HT1080 (cell line): ENCODE measurements at regions not wholly inside any gene's neighbourhood (a gene's known extent, or its start where the extent isn't known, plus 50 kb on each side); places are given as distances from the start of the nearest gene placed in this dataset.
"Not testable (repeated sequence)": the region's sequence is repeated elsewhere in the genome, so short reads cannot be mapped to it uniquely, and the experiment has no call there.

Source experiments
- DNase-seq: peaks from one replicate; pipeline ENCODE4 v3.0.0-alpha.2; 2015; ENCODE audit warnings: low read depth

- no peak for DNase-seq
Observed at GRCh38 chr1:67611846-67612245, 73.2 kb upstream of the GADD45A start.

GRCh38 chr1:67612788-67613241 lies 72.2 kb upstream of the GADD45A start:
- DNase-seq = no peak

GRCh38 chr1:67613479-67613878 lies 71.5 kb upstream of the GADD45A start:
- not testable (repeated sequence) for DNase-seq

GRCh38 chr1:67614511-67614934 lies 70.5 kb upstream of the GADD45A start:
- DNase-seq = peak; percentile 42

GRCh38 chr1:67615886-67616285 lies 69.1 kb upstream of the GADD45A start:
- DNase-seq = no peak

GRCh38 chr1:67616394-67616985 lies 68.5 kb upstream of the GADD45A start:
- DNase-seq = no peak

- peak; percentile 74 for DNase-seq
Observed at GRCh38 chr1:67618285-67619018, 66.5 kb upstream of the GADD45A start.

- DNase-seq = no peak
Observed at GRCh38 chr1:67619080-67619479, 65.9 kb upstream of the GADD45A start.

GRCh38 chr1:67623906-67624305 lies 61.1 kb upstream of the GADD45A start:
- DNase-seq = no peak

GRCh38 chr1:67624680-67625079 lies 60.3 kb upstream of the GADD45A start:
- no peak for DNase-seq

- peak; percentile 98 for DNase-seq
Observed at GRCh38 chr1:67626090-67626860, 58.7 kb upstream of the GADD45A start.

GRCh38 chr1:67626861-67627235 lies 58.2 kb upstream of the GADD45A start:
- DNase-seq = no peak

GRCh38 chr1:67627336-67627735 lies 57.7 kb upstream of the GADD45A start:
- no peak for DNase-seq

GRCh38 chr1:67627906-67628305 lies 57.1 kb upstream of the GADD45A start:
- no peak for DNase-seq

GRCh38 chr1:67629370-67630075 lies 55.5 kb upstream of the GADD45A start:
- peak; percentile 62 for DNase-seq

GRCh38 chr1:67630438-67631045 lies 54.5 kb upstream of the GADD45A start:
- peak; percentile 77 for DNase-seq

GRCh38 chr1:67632356-67632755 lies 52.6 kb upstream of the GADD45A start:
- DNase-seq = no peak

- DNase-seq = no peak
Observed at GRCh38 chr1:67632811-67633655, 52.0 kb upstream of the GADD45A start.

GRCh38 chr1:67634396-67634935 lies 50.5 kb upstream of the GADD45A start:
- no peak for DNase-seq
